SW480 (cell line): ENCODE measurements at regions not wholly inside any gene's neighbourhood (a gene's known extent, or its start where the extent isn't known, plus 50 kb on each side); places are given as distances from the start of the nearest gene placed in this dataset.

Source experiments
- DNase-seq: peaks from one replicate; pipeline ENCODE4 v3.0.0-alpha.2; 2016; ENCODE audit warnings: low spot score

DNA sequence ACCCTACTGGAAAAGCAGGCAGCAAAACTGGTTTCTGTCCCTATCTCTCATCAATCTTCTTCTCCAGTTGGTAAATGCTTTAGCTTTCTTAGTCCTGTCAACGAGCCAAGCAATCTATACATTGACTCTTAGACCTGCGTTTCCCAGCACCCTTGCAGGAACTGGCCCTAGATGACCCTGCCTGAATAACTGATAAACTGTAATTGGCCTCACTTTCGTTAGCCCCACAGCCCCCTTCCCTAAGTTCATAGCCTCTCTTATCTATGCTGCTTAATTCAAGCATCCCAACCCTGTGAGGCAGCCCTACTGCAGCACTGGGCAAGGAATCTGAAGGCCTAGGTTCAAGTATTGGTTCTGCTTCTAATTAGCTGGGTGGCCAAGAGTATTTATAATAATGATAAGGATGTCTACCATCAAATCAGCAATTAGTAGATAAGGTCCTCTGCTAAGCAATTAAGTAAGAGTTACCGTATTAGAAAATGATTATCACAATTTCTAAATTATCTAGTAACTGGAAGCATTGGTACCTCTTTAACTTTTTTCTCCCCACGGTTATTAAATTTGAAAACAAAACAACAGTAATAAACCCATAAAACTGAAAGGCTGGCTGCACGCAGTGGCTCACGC is 86.4 kb upstream of the RMDN2 start:
- DNase-seq: no peak

DNA sequence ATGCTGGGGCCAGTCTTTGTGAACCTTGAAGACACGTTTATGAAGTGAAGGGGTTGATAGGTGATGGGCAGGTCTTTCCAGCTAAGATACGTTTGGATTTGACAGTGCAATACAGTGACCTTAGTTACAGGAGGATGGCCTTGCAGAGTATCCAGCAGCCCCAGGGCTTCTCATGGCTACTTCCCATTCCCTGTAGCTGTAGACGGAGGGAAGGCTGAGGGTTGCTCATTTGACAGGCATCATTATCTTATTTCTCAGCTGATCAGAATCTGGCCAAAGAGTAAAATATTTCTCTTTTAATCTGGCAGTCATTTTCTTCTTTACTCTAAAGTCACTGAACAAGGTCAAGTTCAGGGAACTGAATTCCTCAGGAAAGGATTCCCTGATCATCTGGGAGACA is 85.1 kb upstream of the RMDN2 start:
- no peak for DNase-seq

DNA sequence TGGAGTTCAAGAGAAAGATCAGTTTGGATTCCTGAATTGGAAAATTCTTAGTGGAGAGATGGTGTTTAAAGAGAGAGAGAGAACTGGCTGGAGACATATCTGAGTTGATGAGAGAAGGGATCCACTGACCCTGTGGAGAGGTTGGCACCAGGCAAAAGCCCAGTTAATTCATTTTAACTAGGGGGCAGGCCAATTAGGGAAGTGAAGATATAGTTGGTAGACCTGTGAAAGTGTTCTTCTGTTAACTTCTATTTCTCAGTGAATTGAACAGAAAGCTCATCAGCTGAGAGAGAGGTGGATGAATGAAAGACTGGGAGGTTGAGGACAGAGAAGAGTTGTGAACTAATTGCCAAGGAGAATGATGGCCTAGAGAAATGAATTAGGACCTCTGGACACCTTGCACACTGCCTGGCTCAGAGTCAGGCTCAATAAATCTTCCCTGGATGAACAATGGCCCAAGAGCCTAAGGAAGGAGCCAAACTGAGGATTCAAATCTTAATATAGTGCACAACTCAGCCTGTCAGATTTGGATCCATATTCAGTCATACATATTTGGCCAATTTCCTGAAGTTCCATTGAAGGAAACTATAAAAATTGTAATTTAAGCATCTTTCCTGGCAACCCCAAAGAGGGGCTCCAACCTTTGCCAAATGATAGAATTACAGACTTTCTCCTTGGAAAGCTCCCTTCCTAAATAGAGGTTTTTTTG is 82.2 kb upstream of the RMDN2 start:
- DNase-seq: no peak

DNA sequence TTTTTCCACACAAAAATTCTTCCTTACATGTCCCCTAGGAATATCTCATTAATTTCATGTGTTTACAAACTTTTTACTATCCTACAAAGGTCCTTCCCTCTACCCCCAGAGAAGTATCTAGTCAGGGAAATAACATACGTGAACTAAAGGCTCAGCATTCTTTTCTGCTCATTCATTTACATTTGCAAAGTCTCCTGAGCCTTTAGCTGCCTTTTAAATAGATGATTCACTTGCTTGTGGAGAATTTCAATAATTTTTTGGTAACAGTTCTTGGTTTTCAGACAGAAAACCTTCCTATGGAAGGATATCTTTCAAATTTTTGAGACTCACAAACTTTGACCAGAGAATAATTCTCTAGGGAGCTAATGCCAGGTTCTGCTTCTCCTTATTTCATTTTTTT is 81.5 kb upstream of the RMDN2 start:
- DNase-seq: no peak

DNA sequence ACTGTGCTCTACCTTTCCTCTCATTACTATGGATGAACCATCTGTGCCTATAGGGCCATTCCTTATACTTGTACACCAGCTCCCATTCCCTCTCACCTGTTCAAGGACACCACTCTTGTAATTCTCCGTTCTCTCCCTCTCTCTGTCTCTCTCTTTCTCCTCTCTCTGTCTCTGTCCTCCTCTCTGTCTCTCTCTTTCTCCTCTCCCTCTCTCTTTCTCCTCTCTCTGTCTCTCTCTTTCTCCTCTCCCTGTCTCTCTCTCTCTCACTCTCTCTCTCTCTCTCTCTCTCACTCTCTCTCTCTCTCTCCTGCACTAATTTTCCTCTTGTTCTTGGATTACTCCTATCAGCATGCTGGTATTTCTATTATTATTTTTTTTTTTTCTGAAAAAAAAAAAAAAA is 78.9 kb upstream of the RMDN2 start:
- DNase-seq: no peak

DNA sequence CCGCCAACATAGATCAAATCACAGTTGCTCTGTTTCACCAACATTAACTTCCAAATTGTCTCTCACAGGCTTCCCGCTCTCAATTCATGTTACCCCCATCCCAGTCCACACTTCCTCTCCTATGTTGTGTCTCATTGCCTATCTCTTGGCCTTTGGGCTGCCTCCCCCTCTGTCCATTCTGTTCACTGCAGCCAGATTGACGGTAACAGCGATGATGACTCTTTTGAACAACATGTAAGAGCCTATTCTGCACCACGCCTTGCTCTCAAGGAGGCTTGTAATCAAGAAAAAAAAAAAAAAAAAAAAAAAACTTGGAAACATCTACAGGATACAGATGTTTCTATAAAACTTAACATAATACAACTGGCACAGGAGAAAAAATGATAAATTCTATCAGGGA is 77.3 kb upstream of the RMDN2 start:
- no peak for DNase-seq

DNA sequence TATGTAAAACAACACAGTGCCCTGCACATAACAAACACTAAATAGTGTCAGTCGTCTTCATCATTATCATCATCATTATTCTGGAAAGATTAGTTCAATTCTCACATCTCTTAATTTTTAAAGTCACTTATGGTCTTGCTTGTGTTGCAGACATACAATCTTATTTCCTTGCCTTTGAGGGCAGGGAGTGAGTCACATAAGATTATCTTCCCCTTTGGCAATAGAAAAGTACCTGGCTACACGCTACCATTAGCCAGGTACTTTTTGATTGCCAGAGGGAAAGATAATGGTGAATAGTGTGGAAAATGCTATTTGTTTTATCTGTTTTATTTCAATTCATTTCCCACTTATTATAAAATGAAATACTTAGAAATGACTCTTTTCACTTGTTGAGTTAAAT is 76.6 kb upstream of the RMDN2 start:
- no peak for DNase-seq

DNA sequence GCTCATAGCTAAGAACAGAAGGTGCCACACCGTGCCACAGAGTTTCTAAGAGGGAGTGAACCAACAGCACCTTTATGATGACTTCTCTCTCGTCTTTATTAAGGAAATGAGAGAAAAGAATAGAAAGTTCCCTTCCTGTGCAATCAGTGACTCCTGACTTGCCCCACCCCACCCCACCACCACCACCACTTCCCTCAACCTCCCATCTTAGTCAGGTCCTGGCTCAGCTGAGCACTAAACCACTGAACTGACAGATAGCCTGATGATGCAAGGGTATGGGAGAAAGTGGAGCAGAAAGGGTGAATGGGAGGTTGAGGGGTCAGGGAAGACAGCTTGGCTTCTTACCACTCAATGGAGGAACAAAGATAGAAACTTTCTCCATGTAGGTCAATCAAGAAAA is 75.2 kb upstream of the RMDN2 start:
- DNase-seq: no peak

DNA sequence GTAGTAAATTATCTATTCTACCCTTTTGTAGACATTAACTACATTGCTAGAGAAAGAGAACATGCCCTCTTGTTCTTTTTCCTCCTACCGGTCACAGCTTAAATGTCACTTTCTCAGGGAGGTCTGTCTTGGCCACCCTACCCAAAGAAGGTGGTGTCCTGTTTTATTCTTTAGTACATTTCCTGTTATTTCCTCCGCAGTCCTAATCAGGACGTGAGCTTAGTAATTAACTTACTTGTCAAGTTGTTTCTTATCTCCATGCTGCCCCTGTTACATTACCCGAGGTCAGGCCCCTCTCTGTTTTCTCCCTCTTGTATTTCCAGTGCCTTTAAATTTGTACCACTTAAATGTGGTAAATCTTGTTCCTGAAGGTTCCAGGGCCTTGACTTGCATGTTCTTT is 73.7 kb upstream of the RMDN2 start:
- no peak for DNase-seq

DNA sequence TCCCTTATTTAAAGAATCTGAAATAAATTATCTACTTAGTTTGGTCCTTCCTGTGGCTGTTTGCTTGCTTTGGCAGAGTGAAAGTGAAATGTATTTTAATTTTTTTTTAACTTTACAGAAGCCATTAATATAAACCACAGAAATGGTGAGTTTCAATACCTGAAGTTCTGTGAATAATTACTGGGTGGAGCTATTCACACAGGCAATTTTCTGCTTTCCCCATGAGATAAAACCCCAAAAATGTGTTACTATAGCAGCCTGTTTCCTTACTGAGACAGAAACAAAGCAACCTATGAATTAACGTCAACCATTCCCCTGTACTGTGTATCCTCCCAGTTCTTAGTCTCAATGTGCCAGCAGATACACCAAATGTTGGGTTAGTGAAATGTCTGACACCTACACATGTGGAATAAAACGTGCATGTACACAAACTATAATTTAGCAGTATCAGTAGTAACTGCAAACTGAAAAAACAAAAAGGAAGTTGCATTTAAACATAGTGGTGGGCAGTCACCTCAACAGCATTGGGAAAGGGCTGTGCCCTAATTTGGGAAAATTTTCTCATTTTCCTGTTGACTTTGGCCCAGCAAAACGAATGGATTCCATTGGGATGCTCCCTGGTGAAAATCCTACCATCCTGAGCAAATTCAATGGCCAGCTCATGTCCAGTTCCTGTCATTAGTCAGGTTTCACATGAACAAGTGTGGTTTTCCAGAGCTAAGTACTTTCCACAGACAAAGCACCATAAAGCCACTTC is 73.1 kb upstream of the RMDN2 start:
- no peak for DNase-seq

DNA sequence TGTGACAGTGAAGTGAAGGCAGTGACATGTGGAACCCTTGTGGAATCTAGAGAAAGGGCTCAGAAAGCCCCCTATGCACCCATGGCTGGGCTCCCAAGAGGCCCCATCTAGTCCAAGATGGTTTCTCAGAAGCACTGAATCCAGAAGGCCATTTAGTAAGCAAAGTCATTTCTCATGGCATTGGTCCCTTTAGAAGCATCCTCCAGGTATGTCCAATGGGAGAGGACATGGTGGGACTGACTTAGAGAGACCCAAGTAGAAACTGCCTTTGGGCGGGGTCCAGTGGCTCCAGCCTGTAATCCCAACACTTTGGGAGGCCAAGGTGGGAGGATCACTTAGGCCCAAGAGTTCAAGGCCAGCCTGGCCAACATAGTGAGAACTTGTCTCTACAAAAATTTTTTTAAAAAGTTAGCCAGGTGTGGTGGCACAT is 72.5 kb upstream of the RMDN2 start:
- no peak for DNase-seq

DNA sequence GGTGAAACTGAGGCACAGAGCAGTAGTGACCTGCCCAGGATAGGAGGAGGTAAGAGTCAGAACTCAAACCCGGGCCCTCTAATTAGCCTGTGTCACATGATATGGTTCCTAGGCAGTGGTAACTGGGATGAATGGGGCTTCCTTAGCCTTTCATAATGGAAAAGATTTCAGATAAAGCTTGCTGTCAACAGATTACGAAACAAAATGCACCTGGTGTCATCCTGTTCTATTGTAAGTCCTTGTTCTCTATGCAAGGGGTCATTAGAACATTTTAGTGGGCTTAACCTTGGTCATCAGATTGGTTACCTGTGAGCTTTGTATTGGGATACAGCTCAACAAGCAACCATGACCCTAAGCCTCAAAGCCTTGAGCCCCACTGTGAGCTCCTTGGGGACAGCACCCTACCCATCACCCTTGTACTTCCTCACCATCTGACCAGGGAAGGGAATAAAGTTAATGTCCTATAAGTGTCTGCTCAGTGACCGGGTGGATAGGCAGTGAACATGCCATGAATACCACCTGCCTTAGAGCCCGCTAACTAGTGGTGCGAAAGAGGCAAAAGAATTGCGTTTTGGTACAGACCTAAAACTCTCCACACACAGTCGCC is 70.3 kb upstream of the RMDN2 start:
- DNase-seq: no peak

DNA sequence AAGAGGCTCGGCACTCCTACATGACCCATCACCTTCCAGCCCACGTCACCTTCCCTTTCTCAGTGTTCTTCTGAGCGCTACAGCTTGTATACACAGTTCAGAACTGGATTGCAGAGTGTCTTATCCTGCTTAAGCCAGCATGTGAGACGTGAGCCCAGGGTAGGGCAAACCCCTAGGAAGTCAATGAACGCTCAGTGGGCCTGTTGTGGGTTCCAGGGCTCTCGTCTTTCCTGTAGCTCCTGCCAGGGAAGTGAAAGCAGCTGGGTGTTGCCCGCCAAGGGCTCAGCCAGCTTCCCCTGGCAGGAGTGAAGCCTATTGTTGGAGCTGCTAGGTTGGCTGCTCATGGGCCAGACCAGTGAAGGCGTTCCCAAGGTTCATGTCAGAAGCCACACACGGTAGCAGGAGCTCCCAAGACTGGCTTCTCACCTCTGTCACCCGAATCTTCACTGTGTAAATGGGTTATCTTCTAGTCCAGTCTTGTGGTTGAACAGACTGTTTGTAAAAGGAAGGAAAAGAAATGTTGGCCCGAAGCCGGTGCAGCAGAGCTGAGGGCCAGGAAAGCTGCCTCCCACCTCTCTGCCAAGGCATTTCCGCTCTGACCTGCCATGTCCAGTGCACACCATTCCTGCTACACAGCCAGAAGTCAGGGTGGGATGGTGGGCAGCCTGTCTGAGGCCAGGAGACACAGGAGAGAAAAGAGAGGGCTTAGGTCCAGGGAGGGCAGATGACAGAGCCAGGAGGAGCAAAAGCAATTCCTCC is 69.6 kb upstream of the RMDN2 start:
- DNase-seq: no peak

DNA sequence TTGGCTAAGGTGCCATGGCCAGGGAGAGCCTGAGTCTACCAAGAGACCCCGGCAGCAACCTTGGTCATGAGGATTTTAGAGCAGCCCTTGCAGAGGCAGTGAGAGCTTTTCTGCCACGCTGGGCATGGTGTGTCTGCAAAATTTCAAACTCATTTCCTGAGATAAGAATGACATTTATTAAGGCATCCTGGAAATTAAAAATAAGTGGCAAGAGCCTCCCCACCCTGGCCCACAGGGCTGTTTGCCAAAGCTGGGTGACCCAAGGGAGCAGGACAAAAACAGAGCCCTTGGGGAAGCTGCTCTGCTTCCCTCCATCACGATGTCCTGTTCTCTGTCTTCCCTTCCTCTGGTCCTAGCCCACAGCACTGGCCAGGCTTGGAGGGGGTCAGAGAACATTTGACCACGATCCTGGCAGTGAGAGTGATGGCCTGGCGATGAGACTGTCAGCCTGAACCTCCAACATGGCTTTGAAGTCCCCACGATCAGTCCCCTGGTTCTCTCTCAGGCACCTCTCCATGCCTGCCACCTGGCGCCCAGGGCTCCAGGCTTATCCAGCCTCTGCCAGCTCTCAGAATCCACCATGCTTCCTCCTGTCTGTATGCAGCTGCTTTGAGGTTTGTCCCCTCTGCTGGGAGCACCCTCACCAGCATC is 68.9 kb upstream of the RMDN2 start:
- no peak for DNase-seq

DNA sequence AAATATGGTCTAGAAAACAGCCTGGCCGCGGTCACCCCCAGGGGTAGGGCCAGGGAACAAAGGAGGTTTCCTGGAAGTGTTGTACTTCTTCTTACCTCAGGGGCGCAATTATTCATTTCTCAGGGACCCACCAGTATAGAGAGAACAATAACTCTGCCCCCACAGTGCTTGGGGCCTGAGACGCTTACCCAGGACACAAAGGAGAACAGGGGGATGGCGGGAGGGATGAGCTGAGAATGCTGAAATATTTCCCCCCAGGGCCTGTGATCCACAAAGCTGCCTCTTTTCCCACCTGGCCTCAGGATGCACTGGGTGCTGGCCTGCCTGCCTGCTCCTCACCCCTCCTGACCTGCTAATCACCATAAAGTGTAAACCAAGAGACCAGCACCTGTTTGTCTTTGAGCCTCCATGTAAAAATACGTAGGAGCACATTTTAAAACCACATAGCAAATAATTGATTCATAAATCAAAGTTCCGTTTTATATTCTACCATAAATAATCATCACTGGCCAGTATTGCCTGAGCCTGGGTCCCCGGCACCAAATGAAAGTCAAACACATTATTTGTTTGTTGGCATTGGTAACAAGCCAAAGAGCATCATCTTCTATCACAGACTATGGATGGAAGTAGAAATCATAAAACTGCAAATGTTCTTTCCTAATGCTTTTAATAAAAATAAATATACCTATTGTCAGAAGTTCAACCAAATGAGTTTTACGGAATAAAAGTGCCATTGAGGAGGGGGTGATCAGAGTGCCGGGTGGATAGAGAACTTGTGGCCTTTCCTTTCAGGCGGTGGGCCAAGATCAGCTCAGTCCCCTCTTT is 67.3 kb upstream of the RMDN2 start:
- DNase-seq: no peak

DNA sequence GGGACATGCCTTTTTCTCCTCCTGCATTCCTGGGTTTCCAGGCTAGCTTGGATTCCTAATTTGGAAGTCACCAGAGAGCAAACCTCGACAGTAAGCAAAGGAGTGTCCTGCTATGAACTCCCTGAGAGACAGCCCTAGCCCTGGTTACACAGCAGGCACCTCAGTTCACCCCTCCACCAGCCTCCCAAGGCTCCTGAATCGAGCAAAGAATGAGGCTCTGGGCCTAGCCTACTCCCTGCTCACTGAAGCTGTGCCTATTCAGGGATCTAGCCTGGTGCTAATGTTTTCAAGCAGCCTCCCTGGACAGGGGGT is 66.7 kb upstream of the RMDN2 start:
- DNase-seq: no peak

DNA sequence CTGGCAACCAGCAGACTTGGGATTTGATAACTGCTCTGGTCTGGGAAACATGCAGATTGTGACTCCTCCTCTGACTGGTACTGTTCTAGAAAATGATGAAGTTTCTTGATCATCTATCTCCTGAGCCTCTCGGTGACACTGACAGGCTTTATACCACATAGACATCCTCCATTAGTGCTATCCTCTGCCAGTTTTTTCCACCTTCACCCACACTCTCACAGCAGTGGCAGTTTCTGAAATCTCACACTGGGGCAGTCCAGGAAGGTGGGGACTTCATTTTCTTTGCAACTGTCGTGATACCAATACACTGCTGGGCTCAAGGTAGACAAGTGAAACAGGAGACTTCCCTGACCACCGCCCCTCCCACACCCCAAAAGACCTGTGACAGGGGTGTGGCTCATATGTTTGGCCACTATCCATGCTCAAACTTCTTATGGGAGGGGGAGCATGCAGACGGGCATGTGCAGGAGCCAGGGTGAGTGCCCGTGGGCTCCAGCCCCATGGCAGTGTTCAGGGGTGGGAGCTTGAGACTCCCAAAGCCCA is 66.3 kb upstream of the RMDN2 start:
- no peak for DNase-seq

DNA sequence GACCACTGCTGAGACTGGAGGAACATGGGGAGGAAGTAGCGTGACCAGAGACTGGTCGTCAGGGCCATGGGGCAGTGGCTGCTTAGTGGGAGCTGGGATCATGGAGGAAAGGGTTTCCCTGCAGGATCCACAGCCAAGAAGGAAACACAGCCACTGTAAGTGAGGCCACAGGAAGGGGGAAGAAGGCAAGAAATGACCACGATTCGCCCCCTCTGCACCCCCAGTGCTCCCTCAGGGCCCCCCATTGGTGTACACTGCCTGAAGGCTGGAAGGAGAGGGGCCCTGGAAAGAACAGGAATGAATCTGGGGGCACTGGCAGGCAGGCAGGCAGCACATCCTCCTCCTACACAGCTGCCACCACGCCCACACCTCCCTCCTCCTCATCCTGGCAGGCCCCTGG is 62.5 kb upstream of the RMDN2 start:
- DNase-seq: no peak

DNA sequence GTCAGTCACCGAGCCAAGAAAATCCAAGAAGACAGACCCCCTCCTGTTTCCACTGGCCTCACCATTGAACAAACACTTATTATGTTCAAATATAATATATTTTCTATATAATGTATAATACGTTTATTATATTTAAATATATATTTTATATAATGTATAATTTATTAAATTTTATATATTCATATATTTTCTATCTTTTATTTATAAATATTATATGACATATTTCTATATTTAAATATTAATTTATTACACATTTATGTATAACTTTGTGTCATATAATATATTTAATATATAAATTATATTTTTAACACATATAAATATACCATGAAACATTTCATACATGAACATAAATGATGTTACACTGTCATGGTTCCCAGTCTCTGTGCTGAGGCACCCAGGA is 60.9 kb upstream of the RMDN2 start:
- no peak for DNase-seq

DNA sequence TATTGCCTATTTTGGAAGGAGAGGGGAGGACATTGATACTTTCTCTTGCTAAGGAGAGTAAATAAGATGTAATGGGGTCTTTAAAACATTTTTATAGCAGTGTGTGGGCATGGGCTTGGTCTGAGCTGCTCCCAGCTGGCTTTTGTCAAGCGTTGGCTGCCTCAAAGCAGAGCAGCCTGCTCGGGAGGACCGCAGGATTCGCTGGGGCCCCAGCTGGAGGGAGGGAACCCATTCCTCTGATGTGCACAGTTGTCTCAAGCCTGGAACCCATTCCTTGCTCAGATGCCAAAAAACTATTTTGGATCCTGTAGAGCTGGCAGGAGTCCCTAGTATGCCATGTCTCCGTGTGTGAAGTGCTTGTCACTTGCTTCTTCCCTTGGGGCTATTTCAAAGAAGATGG is 59.4 kb upstream of the RMDN2 start:
- no peak for DNase-seq
